ENCODE measurements at regions not wholly inside any gene's neighbourhood (a gene's known extent, or its start where the extent isn't known, plus 50 kb on each side); places are given as distances from the start of the nearest gene placed in this dataset.

- H3K4me1 Mint-ChIP-seq (ENCODE audit: low read depth): no peaks in the 10 kb centered on the region
- H3K4me3 ChIP-seq (ENCODE audit: low read length): no peak overlapping the region
- H3K4me1 ChIP-seq (ENCODE audit: insufficient read depth, low read length): no peaks in the 10 kb centered on the region
- CTCF ChIA-PET: no interaction called here
- no peaks in the 10 kb centered on the region for H3K9me3 Mint-ChIP-seq
- no peaks in the 10 kb centered on the region for H3K27me3 Mint-ChIP-seq
- H3K27ac Mint-ChIP-seq: no peak overlapping the region
- intact Hi-C loops (cut with DNase I, micrococcal nuclease): no loop called here
- H3K27ac ChIP-seq (ENCODE audit: low read depth in 1 of 2, low read length in 2 of 2): no peak overlapping the region
- no peak overlapping the region for H3K4me3 Mint-ChIP-seq
- peaks cover 0 to 3% of the 10 kb centered on the region in 2 experiments for H3K27me3 ChIP-seq (ENCODE audit: control insufficient read depth in 1 of 2, insufficient read depth in 2 of 2, low read length in 2 of 2)
- H3K36me3 ChIP-seq (ENCODE audit: insufficient read depth, low read length): no peaks in the 10 kb centered on the region
- POLR2A ChIA-PET: no interaction called here
- no peak for DNase-seq
- ATAC-seq (ENCODE audit: poor library complexity): no peak
- no peaks in the 10 kb centered on the region for H3K36me3 Mint-ChIP-seq (ENCODE audit: low read depth)
- no peaks in the 10 kb centered on the region for H3K9me3 ChIP-seq (ENCODE audit: control insufficient read depth in 1 of 2, insufficient read depth in 1 of 2, low read length in 2 of 2)
- TF ChIP-seq, protein P1, sequence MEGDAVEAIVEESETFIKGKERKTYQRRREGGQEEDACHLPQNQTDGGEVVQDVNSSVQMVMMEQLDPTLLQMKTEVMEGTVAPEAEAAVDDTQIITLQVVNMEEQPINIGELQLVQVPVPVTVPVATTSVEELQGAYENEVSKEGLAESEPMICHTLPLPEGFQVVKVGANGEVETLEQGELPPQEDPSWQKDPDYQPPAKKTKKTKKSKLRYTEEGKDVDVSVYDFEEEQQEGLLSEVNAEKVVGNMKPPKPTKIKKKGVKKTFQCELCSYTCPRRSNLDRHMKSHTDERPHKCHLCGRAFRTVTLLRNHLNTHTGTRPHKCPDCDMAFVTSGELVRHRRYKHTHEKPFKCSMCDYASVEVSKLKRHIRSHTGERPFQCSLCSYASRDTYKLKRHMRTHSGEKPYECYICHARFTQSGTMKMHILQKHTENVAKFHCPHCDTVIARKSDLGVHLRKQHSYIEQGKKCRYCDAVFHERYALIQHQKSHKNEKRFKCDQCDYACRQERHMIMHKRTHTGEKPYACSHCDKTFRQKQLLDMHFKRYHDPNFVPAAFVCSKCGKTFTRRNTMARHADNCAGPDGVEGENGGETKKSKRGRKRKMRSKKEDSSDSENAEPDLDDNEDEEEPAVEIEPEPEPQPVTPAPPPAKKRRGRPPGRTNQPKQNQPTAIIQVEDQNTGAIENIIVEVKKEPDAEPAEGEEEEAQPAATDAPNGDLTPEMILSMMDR (IDR thresholded peaks at IDR 0.05): no peak
Observed at GRCh38 chr1:244187310-244187709, 136.2 kb downstream of the ZBTB18 start.

GRCh38 chr1:244191581-244191980 is 140.5 kb downstream of the ZBTB18 start:
- ATAC-seq (ENCODE audit: poor library complexity) (no peak), DNase-seq (no peak)
- Mint-ChIP-seq H3K4me1 (ENCODE audit: low read depth) (no peaks in the 10 kb centered on the region), H3K27ac (no peak overlapping the region), H3K9me3 (no peaks in the 10 kb centered on the region), H3K36me3 (ENCODE audit: low read depth) (no peaks in the 10 kb centered on the region), H3K4me3 (no peak overlapping the region), H3K27me3 (no peaks in the 10 kb centered on the region)
- intact Hi-C loops (cut with DNase I, micrococcal nuclease): no loop called here
- no peak overlapping the region for H3K4me3 ChIP-seq (ENCODE audit: low read length)
- H3K27me3 ChIP-seq (ENCODE audit: control insufficient read depth in 1 of 2, insufficient read depth in 2 of 2, low read length in 2 of 2): peaks cover 0 to 3% of the 10 kb centered on the region in 2 experiments
- TF ChIP-seq, protein P1 (IDR thresholded peaks at IDR 0.05): no peak
- H3K4me1 ChIP-seq (ENCODE audit: insufficient read depth, low read length): no peaks in the 10 kb centered on the region
- CTCF ChIA-PET: no interaction called here
- POLR2A ChIA-PET: no interaction called here
- no peaks in the 10 kb centered on the region for H3K36me3 ChIP-seq (ENCODE audit: insufficient read depth, low read length)
- no peak overlapping the region for H3K27ac ChIP-seq (ENCODE audit: low read depth in 1 of 2, low read length in 2 of 2)
- H3K9me3 ChIP-seq (ENCODE audit: control insufficient read depth in 1 of 2, insufficient read depth in 1 of 2, low read length in 2 of 2): no peaks in the 10 kb centered on the region

GRCh38 chr1:244192325-244192724 is 141.2 kb downstream of the ZBTB18 start:
- Histone ChIP-seq H3K27me3 (ENCODE audit: control insufficient read depth in 1 of 2, insufficient read depth in 2 of 2, low read length in 2 of 2) (peaks cover 0 to 3% of the 10 kb centered on the region in 2 experiments), H3K9me3 (ENCODE audit: control insufficient read depth in 1 of 2, insufficient read depth in 1 of 2, low read length in 2 of 2) (no peaks in the 10 kb centered on the region), H3K4me3 (ENCODE audit: low read length) (no peak overlapping the region), H3K4me1 (ENCODE audit: insufficient read depth, low read length) (no peaks in the 10 kb centered on the region), H3K27ac (ENCODE audit: low read depth in 1 of 2, low read length in 2 of 2) (no peak overlapping the region), H3K36me3 (ENCODE audit: insufficient read depth, low read length) (no peaks in the 10 kb centered on the region)
- TF ChIP-seq, protein P1 (IDR thresholded peaks at IDR 0.05): no peak
- ATAC-seq (ENCODE audit: poor library complexity): no peak
- Mint-ChIP-seq H3K27ac (no peak overlapping the region), H3K4me3 (no peak overlapping the region), H3K9me3 (no peaks in the 10 kb centered on the region), H3K27me3 (no peaks in the 10 kb centered on the region), H3K36me3 (ENCODE audit: low read depth) (no peaks in the 10 kb centered on the region), H3K4me1 (ENCODE audit: low read depth) (no peaks in the 10 kb centered on the region)
- ChIA-PET POLR2A (interaction anchor here (0.9 kb wide), 1 partner anchor 30 kb away, joined by 3 read pairs; no protein-coding TSS in a partner anchor), CTCF (no interaction called here)
- DNase-seq: no peak
- intact Hi-C loops (cut with DNase I, micrococcal nuclease): no loop called here

Data from CD4-positive, alpha-beta T cell (primary cell).